Adrenal gland (tissue), 9 donors: ENCODE measurements at regions not wholly inside any gene's neighbourhood (a gene's known extent, or its start where the extent isn't known, plus 50 kb on each side); places are given as distances from the start of the nearest gene placed in this dataset.
"Not testable (repeated sequence)": the region's sequence is repeated elsewhere in the genome, so short reads cannot be mapped to it uniquely, and the experiment has no call there.

Experiments
- DNase-seq, 7 donors: peaks; one replicate each; pipeline ENCODE4 v3.0.0-alpha.2; 2019 to 2020
- H3K27ac ChIP-seq, 5 donors: fragments of 200-600 bp; sonication (generic) in 4 of 5; 1 replicate in 3 of 5; 2 replicates in 2 of 5; pipeline versions ENCODE4 v1.5.1 to v1.8.0; 2016 to 2020; ENCODE audit warnings: mild to moderate bottlenecking in 1 of 5
- H3K27me3 ChIP-seq: fragments of 200-600 bp; 2 replicates; pipeline ENCODE4 v1.8.0; 2021
- H3K36me3 ChIP-seq, 2 donors: fragments of 200-600 bp; replicated peaks in 1 of 2; 1 replicate in 1 of 2; 2 replicates in 1 of 2; pipeline versions ENCODE4 v1.5.1 to v1.8.0; 2018 to 2022
- H3K4me1 ChIP-seq, 2 donors: fragments of 200-600 bp; replicated peaks in 1 of 2; 1 replicate in 1 of 2; 2 replicates in 1 of 2; pipeline versions ENCODE4 v1.5.1 to v1.8.0; 2018 to 2021
- H3K4me3 ChIP-seq, 4 donors: fragments of 200-600 bp; sonication (generic) in 3 of 4; one replicate each; pipeline ENCODE4 v1.5.1; 2016 to 2018
- H3K9me3 ChIP-seq, 3 donors: fragments of 200-600 bp; sonication (generic) in 1 of 3; replicated peaks in 1 of 3; 1 replicate in 2 of 3; 2 replicates in 1 of 3; pipeline versions ENCODE4 v1.5.1 to v1.8.0; 2016 to 2021
- CTCF ChIP-seq, 6 experiments: fragments of 450-650 bp in 4 of 6; fragments of 200-600 bp in 2 of 6; sonication (generic) in 1 of 6; IDR thresholded peaks; 1 replicate in 5 of 6; 2 replicates in 1 of 6; pipeline versions ENCODE4 v1.5.1 to v1.8.0; 2016 to 2021; ENCODE audit warnings: antibody characterized with exemption in 6 of 6, mild to moderate bottlenecking in 2 of 6, moderate library complexity in 1 of 6
- POLR2A ChIP-seq, 2 donors: fragments of 450-650 bp; IDR thresholded peaks; one replicate each; pipeline ENCODE4 v1.6.1; 2017; ENCODE audit warnings: antibody characterized with exemption in 2 of 2, mild to moderate bottlenecking in 2 of 2, moderate library complexity in 1 of 2
- WGBS, 4 donors: extraction: QIAGEN DNeasy Blood & Tissue Kit in 2 of 4; methylation state at CpG; one replicate each; pipeline versions ENCODE4 v1.1.5 to v1.1.7; 2013 to 2017; 5-methylcytosine and 5-hydroxymethylcytosine counted together
- intact Hi-C, 2 donors: fragments of 100-400 bp; cut with DNase I; formaldehyde crosslinking; loops; one replicate each; pipeline versions ENCODE4 v1.14.1 to v1.15.0; 2022 to 2023
- donor health status: healthy with polysubstance abuse.
- donor health status: Bipolar disorder and iron deficiency.
- donor health status: DM: yes; HTN: yes; CAD: no.
- donor health status: DM: no; HTN: no; CAD: no.
- donor health status: DM: no; HTN: no; CAD: no.

- Histone ChIP-seq H3K9me3 (no peaks in the 10 kb centered on the region), H3K4me3 (no peak overlapping the region), H3K27me3 (no peaks in the 10 kb centered on the region), H3K27ac (no peak overlapping the region), H3K36me3 (no peaks in the 10 kb centered on the region), H3K4me1 (no peaks in the 10 kb centered on the region)
- 74 to 84% (median 77%) methylated on average over 6 of the region's 6 CpGs for WGBS, 4 donors
- TF ChIP-seq POLR2A (IDR thresholded peaks at IDR 0.05) (no peak), CTCF (IDR thresholded peaks at IDR 0.05) (no peak)
- intact Hi-C loops: no loop called here
- DNase-seq: no peak
These were observed 91.3 kb upstream of the SLC25A48 start for GRCh38 chr5:135743181-135743580.

GRCh38 chr5:135742240-135742639, 92.2 kb upstream of the SLC25A48 start:
- H3K27me3 ChIP-seq, H3K4me1 ChIP-seq, H3K4me3 ChIP-seq, H3K9me3 ChIP-seq, DNase-seq, intact Hi-C loops, H3K27ac ChIP-seq, H3K36me3 ChIP-seq: not testable (repeated sequence)
- 85 to 92% (median 90%) methylated on average over 5 of the region's 5 CpGs for WGBS, 4 donors

GRCh38 chr5:135741040-135741439, 93.4 kb upstream of the SLC25A48 start:
- no peaks in the 10 kb centered on the region for H3K4me1 ChIP-seq
- H3K27ac ChIP-seq: no peak overlapping the region
- H3K27me3 ChIP-seq: no peaks in the 10 kb centered on the region
- H3K4me3 ChIP-seq: no peak overlapping the region
- no peaks in the 10 kb centered on the region for H3K36me3 ChIP-seq
- WGBS, 4 donors: 84 to 94% (median 87%) methylated on average over 2 of the region's 2 CpGs
- no peak for DNase-seq
- no peak for TF ChIP-seq CTCF (IDR thresholded peaks at IDR 0.05)
- TF ChIP-seq POLR2A (IDR thresholded peaks at IDR 0.05): no peak
- intact Hi-C loops: no loop called here
- H3K9me3 ChIP-seq: no peaks in the 10 kb centered on the region

- Histone ChIP-seq H3K4me1 (no peaks in the 10 kb centered on the region), H3K4me3 (no peak overlapping the region), H3K27me3 (no peaks in the 10 kb centered on the region), H3K9me3 (no peaks in the 10 kb centered on the region), H3K27ac (no peak overlapping the region), H3K36me3 (no peaks in the 10 kb centered on the region)
- peak in 1 of 7 donors; percentile 4 for DNase-seq
- intact Hi-C loops: no loop called here
- WGBS, 4 donors: 31 to 50% (median 40%) methylated on average over 2 of the region's 2 CpGs
- no peak for TF ChIP-seq POLR2A (IDR thresholded peaks at IDR 0.05)
- no peak for TF ChIP-seq CTCF (IDR thresholded peaks at IDR 0.05)
These were observed 94.0 kb upstream of the SLC25A48 start for GRCh38 chr5:135740475-135740874.

- no peak for TF ChIP-seq CTCF (IDR thresholded peaks at IDR 0.05)
- no peak for TF ChIP-seq POLR2A (IDR thresholded peaks at IDR 0.05)
- DNase-seq: peak in 2 of 7 donors; percentile 21 to 35
- Histone ChIP-seq H3K27ac (no peak overlapping the region), H3K27me3 (no peaks in the 10 kb centered on the region), H3K4me3 (no peak overlapping the region), H3K9me3 (no peaks in the 10 kb centered on the region), H3K36me3 (no peaks in the 10 kb centered on the region), H3K4me1 (no peaks in the 10 kb centered on the region)
- intact Hi-C loops: no loop called here
- 29 to 49% (median 44%) methylated on average over 3 of the region's 3 CpGs for WGBS, 4 donors
These were observed 95.0 kb upstream of the SLC25A48 start for GRCh38 chr5:135739383-135739981.
